ENCODE measurements at regions not wholly inside any gene's neighbourhood (a gene's known extent, or its start where the extent isn't known, plus 50 kb on each side); places are given as distances from the start of the nearest gene placed in this dataset.

- H3K4me3 ChIP-seq (ENCODE audit: low read depth, low read length) = no peak overlapping the region; the same call in 1 of the 2 replicates
- TF ChIP-seq CTCF (IDR thresholded peaks at IDR 0.05; ENCODE audit: low read depth, low read length, missing control alignments) = no peak
- no peak for DNase-seq (ENCODE audit: low read depth)
Observed at GRCh38 chr6:91447530-91448254, 860.8 kb upstream of the MAP3K7 start.

DNA sequence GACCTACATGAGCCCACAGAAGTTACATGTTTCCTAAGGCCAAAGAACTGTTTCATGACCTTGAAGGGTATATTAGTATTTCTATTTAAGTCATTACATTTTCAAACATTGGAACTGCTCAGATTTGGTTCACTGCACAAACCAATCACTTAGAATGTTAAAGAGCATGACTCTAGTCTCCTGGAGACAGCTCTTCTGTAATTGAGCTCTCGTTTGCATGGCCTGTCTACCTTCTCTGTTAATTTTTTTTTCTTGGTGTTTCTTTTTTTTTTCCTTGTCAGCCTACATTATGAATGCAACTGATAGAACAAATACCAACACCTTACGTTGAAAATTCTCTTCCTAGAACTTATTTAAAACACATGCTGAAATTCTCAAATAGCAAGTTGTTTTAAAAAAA is 860.2 kb upstream of the MAP3K7 start:
- DNase-seq (ENCODE audit: low read depth) = no peak
- TF ChIP-seq CTCF (IDR thresholded peaks at IDR 0.05; ENCODE audit: low read depth, low read length, missing control alignments) = no peak
- no peak overlapping the region; the same call in 1 of the 2 replicates for H3K4me3 ChIP-seq (ENCODE audit: low read depth, low read length)

GRCh38 chr6:91443405-91443804 is 856.5 kb upstream of the MAP3K7 start:
- H3K4me3 ChIP-seq (ENCODE audit: low read depth, low read length) = no peak overlapping the region
- DNase-seq (ENCODE audit: low read depth) = no peak
- TF ChIP-seq CTCF (IDR thresholded peaks at IDR 0.05; ENCODE audit: low read depth, low read length, missing control alignments) = no peak

- DNase-seq (ENCODE audit: low read depth) = no peak
- no peak for TF ChIP-seq CTCF (IDR thresholded peaks at IDR 0.05; ENCODE audit: low read depth, low read length, missing control alignments)
- no peak overlapping the region for H3K4me3 ChIP-seq (ENCODE audit: low read depth, low read length)
Observed at GRCh38 chr6:91442342-91442741, 855.5 kb upstream of the MAP3K7 start.

GRCh38 chr6:91438570-91438969 is 851.7 kb upstream of the MAP3K7 start:
- no peak for TF ChIP-seq CTCF (IDR thresholded peaks at IDR 0.05; ENCODE audit: low read depth, low read length, missing control alignments)

DNA sequence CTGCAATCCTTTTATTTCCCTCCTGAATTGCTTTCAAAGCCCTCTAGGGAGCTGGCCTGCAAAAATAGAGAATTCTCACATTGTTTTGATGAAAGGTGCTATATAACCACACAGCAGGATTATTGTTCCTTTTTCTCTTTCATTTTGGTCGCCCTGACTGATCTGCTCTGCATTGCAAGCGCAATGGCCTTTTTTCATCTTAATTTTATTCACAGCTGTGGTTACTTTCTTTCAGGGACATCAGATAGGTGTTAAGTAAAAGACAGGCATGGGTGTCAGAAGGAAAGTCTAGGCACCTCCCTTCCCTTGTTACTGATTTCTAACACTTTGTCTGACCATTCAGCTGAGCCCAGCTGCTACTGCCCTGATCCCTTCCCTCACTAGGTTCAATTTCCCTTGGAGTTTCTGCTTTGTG is 850.5 kb upstream of the MAP3K7 start:
- DNase-seq (ENCODE audit: low read depth) = no peak
- no peak for TF ChIP-seq CTCF (IDR thresholded peaks at IDR 0.05; ENCODE audit: low read depth, low read length, missing control alignments)
- no peak overlapping the region for H3K4me3 ChIP-seq (ENCODE audit: low read depth, low read length)

More at GRCh38 chr6:91438570-91438969, 851.7 kb upstream of the MAP3K7 start:
- no peak overlapping the region for H3K4me3 ChIP-seq (ENCODE audit: low read depth, low read length)
- no peak for DNase-seq (ENCODE audit: low read depth)

DNA sequence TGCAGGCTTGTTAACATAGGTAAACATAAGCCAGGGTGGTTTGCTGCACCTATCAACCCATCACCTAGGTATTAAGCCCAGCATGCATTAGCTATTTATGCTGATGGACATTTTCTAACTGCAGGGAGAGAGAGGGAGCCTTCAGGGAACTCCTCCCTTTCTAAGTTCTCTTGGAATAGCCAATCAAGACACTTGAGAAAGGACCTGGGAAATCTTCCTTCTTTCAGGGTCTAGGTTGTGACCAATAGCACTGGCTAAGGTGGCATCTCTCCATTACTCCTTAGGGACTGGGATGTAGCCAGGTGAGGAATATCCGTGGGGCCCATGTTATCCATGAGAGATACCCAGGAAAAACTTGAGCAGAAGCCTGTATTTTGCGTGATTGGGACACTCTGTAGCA is 849.6 kb upstream of the MAP3K7 start:
- TF ChIP-seq CTCF (IDR thresholded peaks at IDR 0.05; ENCODE audit: low read depth, low read length, missing control alignments) = no peak
- no peak for DNase-seq (ENCODE audit: low read depth)
- H3K4me3 ChIP-seq (ENCODE audit: low read depth, low read length) = no peak overlapping the region
